ENCODE measurements at regions not wholly inside any gene's neighbourhood (a gene's known extent, or its start where the extent isn't known, plus 50 kb on each side); places are given as distances from the start of the nearest gene placed in this dataset.

- Histone ChIP-seq H3K27ac (no peak overlapping the region), H3K36me3 (replicated peaks) (no peaks in the 10 kb centered on the region), H3K4me3 (ENCODE audit: low read depth, low read length) (no peak overlapping the region), H3K27me3 (replicated peaks) (peaks cover 32% of the 10 kb centered on the region)
- TF ChIP-seq, protein P1, sequence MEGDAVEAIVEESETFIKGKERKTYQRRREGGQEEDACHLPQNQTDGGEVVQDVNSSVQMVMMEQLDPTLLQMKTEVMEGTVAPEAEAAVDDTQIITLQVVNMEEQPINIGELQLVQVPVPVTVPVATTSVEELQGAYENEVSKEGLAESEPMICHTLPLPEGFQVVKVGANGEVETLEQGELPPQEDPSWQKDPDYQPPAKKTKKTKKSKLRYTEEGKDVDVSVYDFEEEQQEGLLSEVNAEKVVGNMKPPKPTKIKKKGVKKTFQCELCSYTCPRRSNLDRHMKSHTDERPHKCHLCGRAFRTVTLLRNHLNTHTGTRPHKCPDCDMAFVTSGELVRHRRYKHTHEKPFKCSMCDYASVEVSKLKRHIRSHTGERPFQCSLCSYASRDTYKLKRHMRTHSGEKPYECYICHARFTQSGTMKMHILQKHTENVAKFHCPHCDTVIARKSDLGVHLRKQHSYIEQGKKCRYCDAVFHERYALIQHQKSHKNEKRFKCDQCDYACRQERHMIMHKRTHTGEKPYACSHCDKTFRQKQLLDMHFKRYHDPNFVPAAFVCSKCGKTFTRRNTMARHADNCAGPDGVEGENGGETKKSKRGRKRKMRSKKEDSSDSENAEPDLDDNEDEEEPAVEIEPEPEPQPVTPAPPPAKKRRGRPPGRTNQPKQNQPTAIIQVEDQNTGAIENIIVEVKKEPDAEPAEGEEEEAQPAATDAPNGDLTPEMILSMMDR (IDR thresholded peaks at IDR 0.05; ENCODE audit: low read depth, low read length, missing control alignments), result no peak
- in situ Hi-C loops (cut with HindIII; ENCODE audit: low pct_ligation_motif_present, low sequenced_read_pairs), result loop anchor here (25.0 kb wide), 1 partner anchor 90 kb away; the partner anchor contains the start of gene RBBP8NL
- no peak for DNase-seq
Observed at GRCh38 chr20:62527781-62528180, 52.0 kb upstream of the GATA5 start.

GRCh38 chr20:62528983-62529891 is 53.4 kb upstream of the GATA5 start:
- peaks cover 18% of the 10 kb centered on the region for H3K27me3 ChIP-seq (replicated peaks)
- in situ Hi-C loops (cut with HindIII; ENCODE audit: low pct_ligation_motif_present, low sequenced_read_pairs), result loop anchor here (25.0 kb wide), 1 partner anchor 92 kb away; the partner anchor contains the start of gene RBBP8NL

DNA sequence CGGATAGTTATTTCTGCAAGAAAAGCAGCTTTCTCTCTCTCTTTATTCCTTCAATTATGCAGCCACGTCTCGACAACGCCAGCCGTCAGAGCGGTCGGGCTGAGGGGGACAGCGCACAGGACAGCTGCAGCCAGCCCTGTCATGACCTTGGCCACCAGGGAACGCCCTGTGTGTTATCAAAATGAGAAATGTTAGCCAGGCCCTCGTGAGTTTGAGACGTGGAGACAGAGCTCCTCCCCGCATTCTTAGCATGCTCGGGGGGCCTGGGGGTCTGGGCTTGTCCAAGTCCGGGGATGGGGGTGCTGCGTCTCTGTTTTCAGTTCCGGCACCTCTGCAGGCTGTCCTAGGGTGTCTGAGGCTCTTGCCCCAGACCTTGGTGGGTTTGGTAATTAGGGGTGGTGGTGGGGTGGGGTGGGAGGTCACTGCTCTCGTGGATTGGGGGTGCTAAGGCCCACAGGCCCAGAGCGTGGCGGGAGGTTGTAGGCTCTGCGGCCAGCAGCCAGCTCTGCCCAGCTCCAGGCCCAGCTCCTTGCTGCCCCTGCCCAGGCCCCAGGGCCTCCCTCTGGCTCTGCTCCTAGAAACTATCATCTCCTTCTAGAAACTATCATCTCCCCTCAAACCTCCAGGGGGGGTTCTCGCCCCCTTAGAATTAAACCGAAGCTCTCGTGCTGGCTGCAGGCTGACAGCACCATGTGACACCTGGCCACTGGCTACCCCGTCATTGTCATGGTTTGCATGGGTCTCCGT is 54.3 kb upstream of the GATA5 start:
- H3K36me3 ChIP-seq (replicated peaks), result no peaks in the 10 kb centered on the region
- DNase-seq, result no peak
- H3K4me3 ChIP-seq (ENCODE audit: low read depth, low read length), result no peak overlapping the region
- H3K27me3 ChIP-seq (replicated peaks), result peaks cover 9% of the 10 kb centered on the region
- TF ChIP-seq, protein P1 (IDR thresholded peaks at IDR 0.05; ENCODE audit: low read depth, low read length, missing control alignments), result no peak
- in situ Hi-C loops (cut with HindIII; ENCODE audit: low pct_ligation_motif_present, low sequenced_read_pairs), result loop anchor here (25.0 kb wide), 1 partner anchor 93 kb away; the partner anchor contains the start of gene RBBP8NL
- no peak overlapping the region for H3K27ac ChIP-seq

More at GRCh38 chr20:62528983-62529891, 53.4 kb upstream of the GATA5 start:
- H3K4me3 ChIP-seq (ENCODE audit: low read depth, low read length), result no peak overlapping the region
- no peak overlapping the region for H3K27ac ChIP-seq
- no peaks in the 10 kb centered on the region for H3K36me3 ChIP-seq (replicated peaks)
- no peak for DNase-seq
- TF ChIP-seq, protein P1 (IDR thresholded peaks at IDR 0.05; ENCODE audit: low read depth, low read length, missing control alignments), result no peak

DNA sequence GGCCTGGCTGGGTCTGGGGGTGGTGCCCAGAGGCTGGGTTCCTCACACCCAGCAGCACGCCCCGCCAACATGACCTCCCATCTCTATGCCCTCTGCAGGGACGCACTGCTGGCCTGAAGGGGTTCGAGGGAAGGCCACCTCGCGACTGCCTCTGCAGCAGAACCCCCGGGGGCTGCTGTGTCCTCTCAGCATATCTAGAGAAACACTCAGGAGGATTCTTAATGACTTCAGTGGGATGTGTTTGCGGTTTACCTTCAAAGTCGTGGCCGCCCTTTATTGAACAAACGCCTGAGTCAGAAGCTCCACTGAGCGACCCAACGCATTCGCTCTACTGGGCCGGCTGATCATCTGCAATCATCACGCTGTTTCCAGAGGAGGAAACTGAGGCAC is 54.8 kb upstream of the GATA5 start:
- TF ChIP-seq, protein P1 (IDR thresholded peaks at IDR 0.05; ENCODE audit: low read depth, low read length, missing control alignments), result no peak
- DNase-seq, result no peak
- Histone ChIP-seq H3K4me3 (ENCODE audit: low read depth, low read length) (no peak overlapping the region), H3K27me3 (replicated peaks) (peaks cover 4% of the 10 kb centered on the region), H3K36me3 (replicated peaks) (no peaks in the 10 kb centered on the region), H3K27ac (no peak overlapping the region)
- in situ Hi-C loops (cut with HindIII; ENCODE audit: low pct_ligation_motif_present, low sequenced_read_pairs), result loop anchor here (25.0 kb wide), 1 partner anchor 93 kb away; the partner anchor contains the start of gene RBBP8NL

GRCh38 chr20:62531046-62531838 is 55.4 kb upstream of the GATA5 start:
- Histone ChIP-seq H3K27me3 (replicated peaks) (peaks cover 3% of the 10 kb centered on the region), H3K36me3 (replicated peaks) (no peaks in the 10 kb centered on the region), H3K27ac (no peak overlapping the region), H3K4me3 (ENCODE audit: low read depth, low read length) (no peak overlapping the region)
- TF ChIP-seq, protein P1 (IDR thresholded peaks at IDR 0.05; ENCODE audit: low read depth, low read length, missing control alignments), result no peak
- in situ Hi-C loops (cut with HindIII; ENCODE audit: low pct_ligation_motif_present, low sequenced_read_pairs), result loop anchor here (25.0 kb wide), 1 partner anchor 94 kb away; the partner anchor contains the start of gene RBBP8NL
- no peak for DNase-seq
